Psoas muscle (tissue), 7 donors: ENCODE measurements at regions not wholly inside any gene's neighbourhood (a gene's known extent, or its start where the extent isn't known, plus 50 kb on each side); places are given as distances from the start of the nearest gene placed in this dataset.

ENCODE experiments used
- ATAC-seq, 4 donors: fragments of 200-7000 bp; cut with Tn5 transposase; one replicate each; pipeline ENCODE4 v1.9.1; 2020; ENCODE audit warnings: moderate library complexity in 3 of 4, mild to moderate bottlenecking in 2 of 4
- DNase-seq, 2 donors: peaks; one replicate each; pipeline ENCODE4 v3.0.0-alpha.2; 2020
- H3K27ac ChIP-seq: fragments of 200-600 bp; one replicate; pipeline ENCODE4 v1.8.0; 2022
- H3K27me3 ChIP-seq, 3 donors: fragments of 200-600 bp in 1 of 3; one replicate each; pipeline versions ENCODE4 v1.6.1 to v1.8.0; 2013 to 2022; ENCODE audit warnings: low read length in 2 of 3, mild to moderate bottlenecking in 2 of 3, moderate library complexity in 1 of 3; ENCODE audit not compliant: insufficient read depth in 3 of 3
- H3K36me3 ChIP-seq, 2 donors: fragments of 200-600 bp in 1 of 2; one replicate each; pipeline versions ENCODE4 v1.6.1 to v1.8.0; 2013 to 2022; ENCODE audit warnings: low read depth in 1 of 2, mild to moderate bottlenecking in 1 of 2, moderate library complexity in 1 of 2; ENCODE audit not compliant: insufficient read depth in 1 of 2
- H3K4me1 ChIP-seq: fragments of 200-600 bp; one replicate; pipeline ENCODE4 v1.8.0; 2022
- H3K4me3 ChIP-seq: fragments of 200-600 bp; one replicate; pipeline ENCODE4 v1.8.0; 2022; ENCODE audit warnings: mild to moderate bottlenecking
- H3K9me3 ChIP-seq: fragments of 200-600 bp; one replicate; pipeline ENCODE4 v1.8.0; 2022
- WGBS, 3 donors: extraction: QIAGEN DNeasy Blood & Tissue Kit; methylation state at CpG; one replicate each; pipeline versions ENCODE4 v1.1.6 to v1.1.7; 2013; 5-methylcytosine and 5-hydroxymethylcytosine counted together
- intact Hi-C, 2 donors: fragments of 100-400 bp; cut with DNase I; formaldehyde crosslinking; loops; one replicate each; pipeline versions ENCODE4 v1.11.0 to v1.14.2; 2022
- TF ChIP-seq, protein P1 (sequence below): fragments of 200-600 bp; IDR thresholded peaks from one replicate; pipeline ENCODE4 v1.8.0; 2022; ENCODE audit warnings: antibody characterized with exemption
- donor health status: healthy with polysubstance abuse.
- donor health status: DM: no; HTN: no; CAD: no; lungs with moderate emphysema.
- donor health status: Bipolar disorder and iron deficiency.
- donor health status: healthy.
- donor health status: DM: yes; HTN: yes; CAD: no.
- donor health status: DM: no; HTN: no; CAD: no.
- donor health status: DM: yes; HTN: yes; CAD: no.

DNA sequence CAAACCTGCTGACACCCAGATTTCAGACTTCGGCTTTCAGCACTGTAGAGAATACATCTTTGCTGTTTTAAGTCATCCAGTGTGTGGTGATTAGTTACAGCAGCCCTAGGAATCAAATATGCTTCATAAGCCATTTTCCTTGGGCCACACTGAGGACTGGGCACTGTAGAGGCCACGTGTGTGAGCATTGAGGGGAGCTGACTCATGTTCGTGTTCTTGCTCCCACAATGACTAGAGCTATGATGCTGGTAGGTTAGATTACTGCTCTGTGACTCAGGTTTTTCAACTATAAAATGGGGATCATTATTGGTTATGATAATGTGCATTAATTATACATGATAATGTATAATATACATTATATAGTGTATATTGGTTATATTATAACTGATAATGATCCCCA lies 96.5 kb upstream of the PALM2AKAP2 start:
- intact Hi-C loops: no loop called here
- Histone ChIP-seq H3K27me3 (no peaks in the 10 kb centered on the region), H3K27ac (no peak overlapping the region), H3K4me3 (no peak overlapping the region), H3K36me3 (no peaks in the 10 kb centered on the region), H3K9me3 (no peaks in the 10 kb centered on the region), H3K4me1 (no peaks in the 10 kb centered on the region)
- no peak for DNase-seq
- ATAC-seq: no peak
- WGBS, 3 donors: 75 to 78% (median 77%) methylated on average over 3 of the region's 3 CpGs
- TF ChIP-seq, protein P1, sequence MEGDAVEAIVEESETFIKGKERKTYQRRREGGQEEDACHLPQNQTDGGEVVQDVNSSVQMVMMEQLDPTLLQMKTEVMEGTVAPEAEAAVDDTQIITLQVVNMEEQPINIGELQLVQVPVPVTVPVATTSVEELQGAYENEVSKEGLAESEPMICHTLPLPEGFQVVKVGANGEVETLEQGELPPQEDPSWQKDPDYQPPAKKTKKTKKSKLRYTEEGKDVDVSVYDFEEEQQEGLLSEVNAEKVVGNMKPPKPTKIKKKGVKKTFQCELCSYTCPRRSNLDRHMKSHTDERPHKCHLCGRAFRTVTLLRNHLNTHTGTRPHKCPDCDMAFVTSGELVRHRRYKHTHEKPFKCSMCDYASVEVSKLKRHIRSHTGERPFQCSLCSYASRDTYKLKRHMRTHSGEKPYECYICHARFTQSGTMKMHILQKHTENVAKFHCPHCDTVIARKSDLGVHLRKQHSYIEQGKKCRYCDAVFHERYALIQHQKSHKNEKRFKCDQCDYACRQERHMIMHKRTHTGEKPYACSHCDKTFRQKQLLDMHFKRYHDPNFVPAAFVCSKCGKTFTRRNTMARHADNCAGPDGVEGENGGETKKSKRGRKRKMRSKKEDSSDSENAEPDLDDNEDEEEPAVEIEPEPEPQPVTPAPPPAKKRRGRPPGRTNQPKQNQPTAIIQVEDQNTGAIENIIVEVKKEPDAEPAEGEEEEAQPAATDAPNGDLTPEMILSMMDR: no peak

DNA sequence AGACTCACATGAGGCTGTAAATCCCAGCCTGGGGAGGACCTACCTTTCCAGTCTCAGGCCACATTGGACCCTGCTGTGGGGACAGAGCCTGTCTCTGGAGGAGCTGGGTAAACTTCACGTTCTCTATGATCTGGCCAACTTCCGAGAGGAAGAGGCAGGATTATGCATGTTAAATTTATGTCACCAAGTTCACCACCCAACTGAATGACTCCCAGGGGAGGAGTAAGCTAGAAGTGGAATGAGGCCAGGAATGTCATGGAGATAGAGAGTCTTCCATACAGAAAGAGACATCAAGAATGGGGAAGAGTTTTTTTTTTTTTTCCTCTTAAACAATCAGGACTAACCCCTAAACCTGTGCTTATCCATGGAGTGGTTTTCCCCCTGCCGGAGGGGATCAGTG lies 90.3 kb upstream of the PALM2AKAP2 start:
- ATAC-seq (no peak), DNase-seq (no peak)
- Histone ChIP-seq H3K4me3 (no peak overlapping the region), H3K4me1 (no peaks in the 10 kb centered on the region), H3K27ac (no peak overlapping the region), H3K36me3 (no peaks in the 10 kb centered on the region), H3K9me3 (no peaks in the 10 kb centered on the region), H3K27me3 (no peaks in the 10 kb centered on the region)
- TF ChIP-seq, protein P1: no peak
- intact Hi-C loops: no loop called here
- WGBS, 3 donors: 60 to 74% (median 63%) methylated on average over 3 of the region's 3 CpGs

DNA sequence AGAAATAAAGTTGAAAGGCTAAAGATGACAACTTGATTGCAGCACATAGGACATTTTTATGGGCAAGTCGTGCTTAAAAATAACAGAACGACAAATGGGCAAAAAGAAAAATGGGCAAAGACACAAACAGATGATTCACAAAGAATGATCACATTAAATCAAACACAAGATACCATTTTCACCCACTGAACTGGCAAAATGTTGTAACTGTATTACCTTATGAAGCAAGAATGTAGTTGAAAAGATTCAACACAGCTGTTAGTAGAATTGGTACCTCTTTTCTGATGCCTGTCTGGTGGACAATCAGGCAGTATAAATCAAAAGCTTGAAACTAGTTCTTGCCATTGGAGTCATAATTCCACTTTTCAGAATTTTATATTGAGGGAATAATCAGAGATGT lies 81.0 kb upstream of the PALM2AKAP2 start:
- Histone ChIP-seq H3K4me3 (no peak overlapping the region), H3K36me3 (no peaks in the 10 kb centered on the region), H3K4me1 (no peaks in the 10 kb centered on the region), H3K27ac (no peak overlapping the region), H3K27me3 (no peaks in the 10 kb centered on the region), H3K9me3 (no peaks in the 10 kb centered on the region)
- DNase-seq: no peak
- no peak for ATAC-seq
- intact Hi-C loops: no loop called here
- TF ChIP-seq, protein P1: no peak
- WGBS, 3 donors: 22 to 65% (median 30%) methylated on average over 2 of the region's 2 CpGs

DNA sequence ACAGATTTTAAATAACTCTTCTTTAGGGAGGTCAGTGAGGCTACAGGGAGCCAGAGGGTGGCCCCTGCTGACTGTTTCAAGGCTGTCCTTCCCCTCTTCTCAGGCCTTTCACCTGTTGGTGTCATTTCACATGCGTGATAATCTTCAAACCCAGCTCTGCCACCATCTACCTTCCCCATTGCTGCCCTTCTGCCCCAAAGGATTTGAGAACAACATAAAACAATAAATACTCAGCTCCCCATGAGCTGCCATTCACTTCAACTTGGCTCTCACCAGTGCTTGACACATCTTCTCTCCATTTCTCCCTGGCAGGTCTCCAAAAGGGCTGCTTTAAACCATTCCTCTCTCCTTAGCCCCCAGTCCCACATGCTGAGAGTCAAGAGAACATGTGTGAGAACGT lies 75.5 kb upstream of the PALM2AKAP2 start:
- H3K36me3 ChIP-seq: no peaks in the 10 kb centered on the region
- H3K27ac ChIP-seq: no peak overlapping the region
- no peak for DNase-seq
- intact Hi-C loops: no loop called here
- no peak for ATAC-seq
- no peaks in the 10 kb centered on the region for H3K9me3 ChIP-seq
- WGBS, 3 donors: 68 to 89% (median 76%) methylated on average over 2 of the region's 2 CpGs
- no peaks in the 10 kb centered on the region for H3K27me3 ChIP-seq
- TF ChIP-seq, protein P1: no peak
- peaks cover 20% of the 10 kb centered on the region for H3K4me1 ChIP-seq
- H3K4me3 ChIP-seq: no peak overlapping the region

DNA sequence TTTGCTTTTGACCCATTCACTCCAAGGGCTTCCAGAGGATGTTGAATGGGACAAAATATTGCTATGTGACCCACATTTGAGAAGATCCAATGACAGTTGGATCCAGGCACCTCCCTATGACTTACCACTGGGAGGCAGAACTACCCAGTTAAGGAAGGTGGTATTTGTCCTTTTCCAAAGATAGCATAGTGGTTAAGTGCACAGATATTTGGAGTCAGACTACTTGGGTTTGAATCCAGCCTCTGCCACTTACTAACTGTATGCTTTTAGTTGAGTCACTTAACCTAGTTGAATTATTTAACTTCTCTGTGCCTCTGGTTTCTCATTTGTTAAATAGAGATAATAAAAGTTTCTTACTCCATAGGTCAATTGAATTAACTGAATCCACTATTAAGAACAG lies 74.5 kb upstream of the PALM2AKAP2 start:
- no peak overlapping the region for H3K4me3 ChIP-seq
- no peak overlapping the region for H3K27ac ChIP-seq
- DNase-seq (no peak), ATAC-seq (peak in 3 of 4 donors; percentile 31 to 53 (median 44))
- H3K4me1 ChIP-seq: peaks cover 28% of the 10 kb centered on the region
- H3K9me3 ChIP-seq: no peaks in the 10 kb centered on the region
- TF ChIP-seq, protein P1: no peak
- H3K27me3 ChIP-seq: no peaks in the 10 kb centered on the region
- H3K36me3 ChIP-seq: no peaks in the 10 kb centered on the region
- intact Hi-C loops: no loop called here
